ENCODE measurements at regions not wholly inside any gene's neighbourhood (a gene's known extent, or its start where the extent isn't known, plus 50 kb on each side); places are given as distances from the start of the nearest gene placed in this dataset.

GRCh38 chr2:118473846-118474540 lies 373.5 kb downstream of the EN1 start:
- H3K4me3 ChIP-seq (ENCODE audit: low read depth, low read length) = no peak overlapping the region

GRCh38 chr2:118473241-118473640 lies 374.2 kb downstream of the EN1 start:
- no peak for DNase-seq (ENCODE audit: low read depth)
- no peak for TF ChIP-seq MYC (IDR thresholded peaks at IDR 0.05; ENCODE audit: low read depth, low read length)
- TF ChIP-seq POLR2A (IDR thresholded peaks at IDR 0.05; ENCODE audit: extremely low read depth, insufficient read length) = no peak
- no peak for TF ChIP-seq CTCF (IDR thresholded peaks at IDR 0.05; ENCODE audit: low read depth, low read length)
- TF ChIP-seq, protein P1, sequence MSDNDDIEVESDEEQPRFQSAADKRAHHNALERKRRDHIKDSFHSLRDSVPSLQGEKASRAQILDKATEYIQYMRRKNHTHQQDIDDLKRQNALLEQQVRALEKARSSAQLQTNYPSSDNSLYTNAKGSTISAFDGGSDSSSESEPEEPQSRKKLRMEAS (IDR thresholded peaks at IDR 0.05; ENCODE audit: low read depth, low read length) = no peak
- H3K4me3 ChIP-seq (ENCODE audit: low read depth, low read length) = no peak overlapping the region

More at GRCh38 chr2:118473846-118474540, 373.5 kb downstream of the EN1 start:
- no peak for DNase-seq (ENCODE audit: low read depth)
- TF ChIP-seq, protein P1 (IDR thresholded peaks at IDR 0.05; ENCODE audit: low read depth, low read length) = no peak
- no peak for TF ChIP-seq MYC (IDR thresholded peaks at IDR 0.05; ENCODE audit: low read depth, low read length)
- no peak for TF ChIP-seq CTCF (IDR thresholded peaks at IDR 0.05; ENCODE audit: low read depth, low read length)
- TF ChIP-seq POLR2A (IDR thresholded peaks at IDR 0.05; ENCODE audit: extremely low read depth, insufficient read length) = no peak

DNA sequence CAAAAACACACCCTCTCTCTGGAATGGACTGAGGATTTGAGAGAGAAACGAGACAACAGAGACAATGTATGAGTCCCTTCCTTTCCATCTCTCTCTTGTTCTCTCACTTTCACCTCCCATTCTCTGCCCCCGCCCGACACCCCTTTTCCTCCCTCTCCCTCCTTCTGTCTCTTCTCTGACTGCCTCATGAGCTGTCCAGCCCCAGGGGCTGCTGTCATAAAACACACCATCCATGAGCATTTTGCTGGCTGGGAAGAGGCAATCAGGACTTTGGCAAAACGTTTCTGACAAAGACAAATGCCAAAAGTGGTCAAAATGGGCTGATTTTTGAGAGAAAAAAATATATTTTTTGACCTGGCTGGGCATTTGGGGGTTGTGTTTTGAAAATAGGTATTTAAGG lies 377.2 kb downstream of the EN1 start:
- H3K4me3 ChIP-seq (ENCODE audit: low read depth, low read length) = no peak overlapping the region
- TF ChIP-seq CTCF (IDR thresholded peaks at IDR 0.05; ENCODE audit: low read depth, low read length) = no peak
- TF ChIP-seq, protein P1 (IDR thresholded peaks at IDR 0.05; ENCODE audit: low read depth, low read length) = no peak
- TF ChIP-seq MYC (IDR thresholded peaks at IDR 0.05; ENCODE audit: low read depth, low read length) = no peak
- TF ChIP-seq POLR2A (IDR thresholded peaks at IDR 0.05; ENCODE audit: extremely low read depth, insufficient read length) = no peak
- DNase-seq (ENCODE audit: low read depth) = no peak

GRCh38 chr2:118469103-118469502 lies 378.3 kb downstream of the EN1 start:
- no peak for DNase-seq (ENCODE audit: low read depth)
- TF ChIP-seq POLR2A (IDR thresholded peaks at IDR 0.05; ENCODE audit: extremely low read depth, insufficient read length) (no peak), CTCF (IDR thresholded peaks at IDR 0.05; ENCODE audit: low read depth, low read length) (no peak), MYC (IDR thresholded peaks at IDR 0.05; ENCODE audit: low read depth, low read length) (no peak)
- TF ChIP-seq, protein P1 (IDR thresholded peaks at IDR 0.05; ENCODE audit: low read depth, low read length) = no peak
- no peak overlapping the region for H3K4me3 ChIP-seq (ENCODE audit: low read depth, low read length)

DNA sequence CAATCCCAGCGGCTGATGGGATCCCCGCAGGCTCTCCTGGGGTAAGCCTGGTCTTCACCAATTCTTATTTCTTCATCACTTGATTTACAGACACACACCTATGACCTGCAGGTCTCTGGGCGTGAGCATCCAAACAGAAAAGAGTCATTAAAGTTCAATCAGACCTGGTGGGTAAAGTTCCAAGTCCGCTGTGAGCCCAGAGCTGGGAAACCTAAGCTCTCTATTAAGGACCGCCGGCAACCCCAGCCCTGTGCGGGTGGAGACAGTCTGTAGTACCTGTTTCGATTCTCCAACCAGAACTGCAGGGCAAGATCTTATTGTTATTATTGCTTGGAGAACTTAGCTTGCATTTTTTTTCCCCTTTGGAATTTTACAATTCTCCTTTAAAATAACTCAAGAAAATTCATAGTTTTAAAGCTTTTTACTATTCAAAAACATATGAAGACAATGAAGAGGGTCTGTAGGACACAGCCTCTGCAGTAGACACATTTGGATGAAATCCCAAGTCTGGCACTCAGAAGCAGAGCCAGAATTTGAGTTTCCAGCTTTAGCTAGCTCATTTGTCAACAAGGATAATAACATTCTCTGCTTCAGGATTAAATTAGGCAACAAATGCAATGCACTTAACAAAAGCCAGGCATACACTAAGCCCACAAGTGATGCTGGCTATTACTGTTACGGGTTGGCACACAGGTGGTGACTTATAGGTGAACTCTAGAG lies 376.4 kb downstream of the INSIG2 start:
- DNase-seq (ENCODE audit: low read depth) = no peak
- H3K4me3 ChIP-seq (ENCODE audit: low read depth, low read length) = no peak overlapping the region
- TF ChIP-seq CTCF (IDR thresholded peaks at IDR 0.05; ENCODE audit: low read depth, low read length) = no peak
- TF ChIP-seq POLR2A (IDR thresholded peaks at IDR 0.05; ENCODE audit: extremely low read depth, insufficient read length) = no peak
- TF ChIP-seq, protein P1 (IDR thresholded peaks at IDR 0.05; ENCODE audit: low read depth, low read length) = no peak
- TF ChIP-seq MYC (IDR thresholded peaks at IDR 0.05; ENCODE audit: low read depth, low read length) = no peak
